CD4-positive, alpha-beta T cell treated with Interleukin-2 at 100 ng/mL for 4 hours (primary cell): ENCODE measurements at regions not wholly inside any gene's neighbourhood (a gene's known extent, or its start where the extent isn't known, plus 50 kb on each side); places are given as distances from the start of the nearest gene placed in this dataset.
A peak's percentile ranks its signal among the peaks of the same experiment; 100 is the strongest.
"Not testable (repeated sequence)": the region's sequence is repeated elsewhere in the genome, so short reads cannot be mapped to it uniquely, and the experiment has no call there.

Experiments
- DNase-seq: peaks from one replicate; pipeline ENCODE4 v3.0.0-alpha.2; 2020; ENCODE audit warnings: low spot score

GRCh38 chr21:20779321-20779720, 218.9 kb upstream of the NCAM2 start:
- no peak for DNase-seq

DNA sequence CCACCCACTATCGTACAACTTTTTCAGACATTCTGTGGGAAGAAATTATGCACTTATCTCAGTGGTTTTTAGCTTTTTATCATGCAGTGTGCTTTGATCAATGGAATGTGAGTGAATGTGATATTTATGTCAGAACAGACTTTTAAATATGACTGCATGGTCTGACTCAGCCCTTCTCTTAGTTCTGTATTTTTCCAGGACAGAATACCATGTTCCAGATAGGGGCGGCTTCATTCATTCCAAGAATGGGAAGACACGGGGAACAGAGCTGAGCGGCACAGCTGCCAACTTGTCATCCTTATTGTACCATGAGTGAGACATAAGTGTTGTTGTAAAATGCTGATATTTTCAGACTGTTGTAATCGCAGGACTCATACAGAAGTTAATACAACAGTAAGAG, 214.6 kb upstream of the NCAM2 start:
- DNase-seq: no peak

DNA sequence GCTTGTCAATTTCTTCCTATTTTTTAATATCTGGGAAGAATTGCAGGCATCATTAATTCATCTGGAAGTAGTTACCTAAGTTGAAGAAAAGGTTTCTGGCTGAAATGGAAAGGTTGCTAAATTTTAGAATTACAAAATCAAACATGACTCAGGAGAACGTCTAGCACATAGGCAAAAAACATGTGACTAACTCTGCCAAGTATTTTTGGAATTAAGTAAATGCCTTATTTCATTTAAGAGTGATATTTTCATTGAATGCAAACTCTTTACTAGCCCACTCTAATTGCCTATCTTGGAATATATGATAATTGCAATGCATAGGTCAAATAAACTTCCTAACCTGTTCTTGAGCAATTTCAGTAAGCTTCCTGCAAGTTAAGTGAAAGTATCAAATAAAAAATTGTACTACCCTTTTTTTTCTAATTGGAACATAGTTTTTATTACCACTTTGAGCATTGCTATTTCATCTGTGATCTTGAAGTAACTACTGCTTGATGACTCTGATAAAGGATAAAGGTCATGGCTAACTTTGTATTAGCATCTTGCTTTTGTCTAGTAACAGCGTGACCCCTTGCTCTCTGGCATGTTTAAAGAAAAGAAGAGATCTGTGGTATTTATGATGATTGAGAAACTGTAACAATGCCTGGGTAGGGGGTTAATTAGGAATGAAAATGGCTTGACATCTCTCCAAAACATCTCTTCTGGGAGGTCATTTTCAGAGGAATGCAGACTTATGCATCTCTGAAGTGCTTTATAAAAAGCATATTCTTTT, 208.3 kb upstream of the NCAM2 start:
- no peak for DNase-seq

GRCh38 chr21:20800106-20800505, 198.1 kb upstream of the NCAM2 start:
- no peak for DNase-seq

GRCh38 chr21:20802201-20802600, 196.0 kb upstream of the NCAM2 start:
- DNase-seq: no peak

- no peak for DNase-seq
Observed at GRCh38 chr21:20802631-20803260, 195.5 kb upstream of the NCAM2 start.

GRCh38 chr21:20811702-20812101, 186.5 kb upstream of the NCAM2 start:
- no peak for DNase-seq

- DNase-seq: no peak
Observed at GRCh38 chr21:20814090-20814489, 184.1 kb upstream of the NCAM2 start.

- no peak for DNase-seq
Observed at GRCh38 chr21:20822666-20823065, 175.5 kb upstream of the NCAM2 start.

- DNase-seq: no peak
Observed at GRCh38 chr21:20852866-20853265, 145.3 kb upstream of the NCAM2 start.

DNA sequence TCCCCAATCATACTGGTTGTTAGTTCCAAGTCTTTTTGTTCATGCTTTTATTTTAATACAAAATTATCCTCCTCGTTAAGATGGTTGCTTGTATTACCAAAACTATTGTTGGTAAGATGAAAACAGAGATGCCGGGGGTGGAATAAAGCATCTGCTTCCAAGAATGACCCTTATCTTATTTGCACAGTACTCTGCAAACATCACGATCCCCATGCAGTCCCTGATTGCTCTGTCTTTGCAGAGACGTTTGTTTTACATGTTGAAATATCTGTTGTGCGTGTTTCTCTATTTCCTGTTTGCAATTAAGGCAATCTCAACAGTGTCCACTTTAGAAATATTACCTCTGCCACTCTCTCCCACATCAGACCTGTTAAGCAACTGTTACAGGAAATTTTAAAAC, 141.3 kb upstream of the NCAM2 start:
- DNase-seq: no peak

- DNase-seq: no peak
Observed at GRCh38 chr21:20874202-20874601, 124.0 kb upstream of the NCAM2 start.

DNA sequence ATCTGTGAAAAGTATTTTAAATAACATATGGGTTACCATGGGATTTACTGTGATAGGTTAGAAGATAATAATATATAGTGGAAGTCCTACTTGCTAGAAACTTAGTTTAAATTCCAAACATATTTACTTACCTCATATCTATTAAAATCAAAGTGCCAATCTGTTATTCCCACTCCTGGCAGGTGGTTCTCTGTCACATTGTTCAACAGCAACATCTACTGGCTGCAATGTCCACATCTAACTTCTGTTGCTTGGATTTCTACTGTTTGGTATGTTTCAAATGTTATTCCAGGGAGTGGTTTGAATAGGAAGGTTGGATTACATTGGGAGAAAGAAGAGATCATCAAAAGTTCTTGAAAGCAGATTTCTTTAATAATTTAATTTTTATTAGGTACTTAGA, 122.5 kb upstream of the NCAM2 start:
- DNase-seq: no peak

GRCh38 chr21:20877976-20878375, 120.2 kb upstream of the NCAM2 start:
- DNase-seq: no peak

- peak; percentile 2 for DNase-seq
Observed at GRCh38 chr21:20882462-20883407, 115.5 kb upstream of the NCAM2 start.

GRCh38 chr21:20883408-20883800, 114.8 kb upstream of the NCAM2 start:
- no peak for DNase-seq

GRCh38 chr21:20902511-20902910, 95.7 kb upstream of the NCAM2 start:
- no peak for DNase-seq

GRCh38 chr21:20902998-20903397, 95.2 kb upstream of the NCAM2 start:
- DNase-seq: no peak

- not testable (repeated sequence) for DNase-seq
Observed at GRCh38 chr21:20927555-20927954, 70.7 kb upstream of the NCAM2 start.

- DNase-seq: no peak
Observed at GRCh38 chr21:20942523-20942922, 55.7 kb upstream of the NCAM2 start.

DNA sequence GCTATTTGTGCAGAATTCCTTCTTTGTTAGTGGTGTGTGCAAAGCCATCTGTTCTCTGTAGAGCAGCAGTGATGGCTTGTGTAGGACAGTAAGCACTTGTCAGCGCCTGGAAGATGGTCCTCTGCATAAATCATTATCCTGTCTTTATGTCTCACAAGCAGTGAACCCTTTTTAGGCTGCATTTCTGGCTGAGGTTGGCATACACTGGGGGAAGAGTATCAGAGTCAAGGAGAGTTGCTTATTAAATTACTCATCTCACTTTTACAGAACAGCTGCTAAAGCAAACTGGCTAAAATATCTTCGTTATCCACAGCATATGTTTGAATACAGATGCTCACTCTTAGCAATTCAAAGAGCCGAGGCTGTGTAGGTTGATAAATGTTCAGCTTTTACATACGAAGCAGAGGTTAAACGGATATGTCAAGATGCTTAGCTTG, 54.6 kb upstream of the NCAM2 start:
- no peak for DNase-seq

DNA sequence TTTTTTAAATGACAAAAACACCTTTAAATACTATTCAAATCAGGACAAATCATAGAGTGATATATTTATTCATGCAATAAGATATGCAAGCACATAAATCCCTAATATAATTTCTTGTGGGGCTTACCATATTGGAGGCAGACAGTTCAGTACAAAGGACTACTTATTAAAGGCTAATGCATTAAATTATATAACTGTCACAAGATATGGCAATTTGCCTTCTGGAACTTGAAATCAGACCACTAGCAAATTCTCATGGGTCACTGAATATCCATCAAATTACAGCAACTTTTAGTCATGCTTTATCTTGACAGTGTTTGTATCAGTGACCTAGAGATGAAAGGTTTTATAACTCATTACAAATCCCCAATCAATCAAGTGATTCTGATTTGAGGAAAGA, 54.1 kb upstream of the NCAM2 start:
- no peak for DNase-seq

GRCh38 chr21:20946701-20947100, 51.5 kb upstream of the NCAM2 start:
- no peak for DNase-seq
